Left kidney (tissue), 1 donor: ENCODE measurements at regions not wholly inside any gene's neighbourhood (a gene's known extent, or its start where the extent isn't known, plus 50 kb on each side); places are given as distances from the start of the nearest gene placed in this dataset.

ENCODE experiments used
- DNase-seq: peaks from one replicate; pipeline ENCODE4 v3.0.0-alpha.2; 2013

GRCh38 chr18:11553098-11553940, 56.1 kb upstream of the SLC35G4 start:
- peak; percentile 56 for DNase-seq

- no peak for DNase-seq
Observed at GRCh38 chr18:11548916-11549551, 60.4 kb upstream of the SLC35G4 start.

GRCh38 chr18:11548396-11548795, 61.0 kb upstream of the SLC35G4 start:
- DNase-seq: no peak

- no peak for DNase-seq
Observed at GRCh38 chr18:11544060-11544633, 65.2 kb upstream of the SLC35G4 start.

GRCh38 chr18:11541179-11541578, 68.2 kb upstream of the SLC35G4 start:
- DNase-seq: no peak

DNA sequence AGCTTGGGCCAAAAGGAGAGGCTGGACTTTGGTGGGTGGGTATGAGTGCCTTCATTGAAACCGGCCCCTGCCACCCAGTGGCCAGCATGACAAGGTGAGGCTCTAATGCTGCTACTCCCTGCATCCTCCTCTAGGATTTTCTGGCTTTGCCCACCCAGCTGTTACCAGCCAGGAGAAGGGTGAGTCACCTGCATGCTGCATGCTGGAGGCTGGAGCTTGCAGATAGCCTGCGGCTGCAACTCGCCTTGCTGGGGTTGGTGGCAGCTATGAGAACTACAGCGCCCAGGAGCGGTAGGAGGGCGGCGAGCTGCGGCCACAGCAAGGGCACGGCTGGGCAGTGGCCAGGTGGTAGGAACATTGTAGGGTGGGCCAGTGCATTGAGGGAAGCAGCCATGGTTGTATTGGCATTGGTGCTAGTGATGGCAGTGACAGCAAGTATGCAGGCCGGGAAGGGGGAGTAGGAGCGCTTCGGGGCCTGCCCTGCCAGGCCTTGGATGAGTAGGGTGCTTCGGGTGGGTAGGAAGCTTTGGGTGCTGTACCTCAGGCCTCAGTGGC, 75.4 kb upstream of the SLC35G4 start:
- DNase-seq: no peak

- DNase-seq: no peak
Observed at GRCh38 chr18:11533513-11533890, 75.9 kb upstream of the SLC35G4 start.

GRCh38 chr18:11532758-11533512, 76.5 kb upstream of the SLC35G4 start:
- no peak for DNase-seq

DNA sequence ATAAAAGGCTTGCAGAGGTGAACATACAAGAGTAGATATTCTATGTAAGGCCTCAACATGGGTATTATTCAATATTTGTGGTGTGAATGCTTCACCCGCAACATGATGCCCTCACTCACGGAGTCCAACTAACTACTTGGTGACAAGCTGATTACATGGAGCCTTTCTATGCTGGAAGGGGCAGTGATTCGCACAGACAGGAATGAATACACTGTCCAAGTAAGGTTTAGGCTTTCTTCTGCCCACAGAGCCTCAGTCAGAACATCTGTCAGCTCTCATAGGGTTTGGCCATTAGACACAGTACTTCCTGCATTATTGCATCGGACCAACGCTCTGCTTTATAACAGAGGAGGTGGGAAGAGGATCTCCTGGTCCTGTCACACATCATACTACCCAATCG, 80.3 kb upstream of the SLC35G4 start:
- DNase-seq: no peak

DNA sequence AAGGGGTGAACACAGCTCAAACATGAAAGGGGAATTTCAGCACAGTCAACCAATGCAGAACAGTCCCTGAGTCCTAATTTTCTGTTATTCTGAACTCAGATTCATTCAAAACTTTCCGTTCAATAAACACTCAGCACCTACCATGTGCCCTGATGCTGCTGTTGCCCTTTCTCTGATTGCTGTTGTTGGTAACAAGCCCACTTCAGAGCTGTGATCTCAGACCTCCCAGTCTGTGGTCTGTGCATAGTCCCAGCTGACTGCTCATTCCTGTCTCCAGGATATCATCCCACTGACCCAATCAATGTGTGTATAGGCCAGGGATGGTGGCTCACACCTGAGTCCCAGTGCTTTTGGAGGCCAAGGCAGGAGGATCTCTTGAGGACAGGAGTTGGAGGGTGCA, 82.7 kb upstream of the SLC35G4 start:
- no peak for DNase-seq

DNA sequence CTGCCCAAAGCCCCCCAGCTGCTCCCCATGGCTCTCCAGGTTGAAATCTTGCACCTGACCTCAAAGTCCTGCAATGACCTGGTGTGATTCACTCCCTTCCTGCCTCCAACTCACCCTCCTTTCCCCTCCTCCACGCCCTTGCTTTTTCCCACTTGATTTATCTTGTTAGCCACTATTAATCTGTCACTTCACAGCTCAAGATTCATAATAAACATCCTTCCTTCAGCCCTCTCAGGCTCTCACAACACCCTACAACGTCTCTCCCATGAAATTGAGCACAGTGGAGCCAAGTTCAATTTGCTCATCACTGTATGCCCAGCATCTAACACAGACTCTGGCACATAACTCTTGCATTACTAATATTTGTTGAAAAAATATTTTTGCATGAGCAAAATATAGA, 85.6 kb upstream of the SLC35G4 start:
- DNase-seq: peak; percentile 49

DNA sequence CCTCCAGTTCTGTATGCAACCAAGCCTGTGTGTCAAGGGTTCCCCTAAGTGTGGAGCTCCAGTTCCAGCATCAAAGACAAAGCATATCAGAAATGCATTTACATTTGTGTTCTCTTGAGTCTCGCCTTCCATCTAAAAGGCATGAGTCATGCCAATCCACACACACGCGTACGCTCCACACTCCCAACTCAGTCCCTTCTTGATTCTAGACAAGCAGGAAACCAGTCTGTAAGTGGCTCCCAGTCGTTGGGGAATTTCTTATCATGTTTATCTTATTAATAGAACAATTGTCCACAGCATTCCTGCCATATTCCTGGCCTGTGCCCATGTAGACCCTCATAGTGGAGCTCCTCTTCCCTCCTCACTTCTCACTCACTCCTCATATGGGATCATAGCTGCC, 86.4 kb upstream of the SLC35G4 start:
- no peak for DNase-seq

GRCh38 chr18:11521853-11522252, 87.5 kb upstream of the SLC35G4 start:
- DNase-seq: no peak

DNA sequence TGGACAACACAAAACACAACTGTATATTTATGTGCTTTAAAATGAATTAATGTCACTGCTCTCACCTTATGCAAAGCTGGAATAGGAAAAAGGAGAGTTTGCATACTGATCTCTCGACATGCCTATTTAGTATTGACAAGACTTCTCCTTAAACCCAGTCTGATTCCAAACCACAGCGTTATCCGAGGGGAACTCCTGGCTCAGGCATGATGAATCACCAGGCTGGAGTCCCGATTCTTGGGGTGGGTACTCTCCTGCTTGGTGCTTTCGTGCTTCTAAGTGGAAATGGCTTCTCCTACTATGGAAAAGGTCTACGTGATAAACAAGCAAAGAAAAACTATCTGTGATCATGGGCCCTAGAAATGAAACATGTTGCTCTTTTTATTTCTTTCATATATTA, 88.9 kb upstream of the SLC35G4 start:
- no peak for DNase-seq

DNA sequence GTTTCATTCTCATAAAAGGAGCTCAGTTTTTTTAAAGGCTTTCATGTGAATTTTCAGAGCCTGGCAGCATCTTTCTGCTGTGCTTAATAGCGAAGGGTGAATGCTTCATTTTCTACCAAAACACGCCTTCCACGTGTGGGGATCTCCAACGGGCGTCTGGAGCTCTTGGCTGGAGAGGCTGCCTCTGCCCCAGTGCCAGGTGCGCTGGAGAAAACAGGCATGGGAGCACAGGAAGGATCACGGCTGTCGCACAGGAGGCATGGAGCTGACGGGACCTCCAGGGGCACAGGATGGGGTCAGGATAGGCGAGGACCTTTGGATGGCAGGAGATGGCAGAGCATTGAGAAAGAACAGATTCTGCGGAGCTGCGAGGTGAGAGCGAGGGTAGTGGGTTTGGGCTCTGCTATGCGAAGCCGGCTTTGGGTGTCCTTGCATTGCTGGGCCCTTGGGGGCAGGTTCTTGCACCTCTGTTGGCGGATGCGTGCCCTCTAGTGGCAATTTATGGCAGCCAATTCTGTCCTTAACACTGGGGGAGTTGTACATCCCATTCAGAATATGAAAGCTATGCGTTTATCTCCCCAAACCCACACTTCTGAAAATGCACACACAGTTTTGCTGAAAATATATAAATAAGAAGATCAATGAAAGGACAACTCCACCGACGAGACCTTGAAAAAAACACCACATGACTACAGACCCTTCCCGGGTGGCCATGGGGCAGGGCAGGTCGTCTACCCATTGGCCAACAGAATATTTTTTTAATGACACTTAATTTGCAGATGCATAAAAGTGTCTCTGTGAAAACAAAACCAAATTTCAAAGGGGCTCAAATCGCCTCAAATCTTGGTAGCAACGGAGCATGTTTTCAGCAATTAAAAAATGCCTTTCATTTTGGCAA, 90.4 kb upstream of the SLC35G4 start:
- DNase-seq: no peak

DNA sequence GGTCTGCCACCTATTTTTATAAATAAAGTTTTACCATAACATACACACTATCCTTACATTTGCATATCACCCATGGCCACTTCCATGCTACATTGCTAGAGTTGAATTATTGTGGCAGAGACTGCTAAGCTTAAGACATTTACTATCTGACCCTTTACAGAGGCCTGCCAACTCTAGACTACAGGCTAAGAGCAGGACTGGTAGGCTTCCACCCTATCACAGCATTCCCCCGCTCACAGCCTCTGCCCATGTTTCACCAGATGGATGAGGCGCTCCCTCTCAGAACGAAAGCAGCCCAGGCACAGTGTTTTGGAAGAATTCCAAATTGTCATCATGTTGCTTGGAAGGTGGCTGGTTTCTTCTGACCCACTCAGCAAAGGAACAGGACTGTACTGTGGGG, 91.7 kb upstream of the SLC35G4 start:
- no peak for DNase-seq

- DNase-seq: no peak
Observed at GRCh38 chr18:11516751-11517503, 92.5 kb upstream of the SLC35G4 start.

DNA sequence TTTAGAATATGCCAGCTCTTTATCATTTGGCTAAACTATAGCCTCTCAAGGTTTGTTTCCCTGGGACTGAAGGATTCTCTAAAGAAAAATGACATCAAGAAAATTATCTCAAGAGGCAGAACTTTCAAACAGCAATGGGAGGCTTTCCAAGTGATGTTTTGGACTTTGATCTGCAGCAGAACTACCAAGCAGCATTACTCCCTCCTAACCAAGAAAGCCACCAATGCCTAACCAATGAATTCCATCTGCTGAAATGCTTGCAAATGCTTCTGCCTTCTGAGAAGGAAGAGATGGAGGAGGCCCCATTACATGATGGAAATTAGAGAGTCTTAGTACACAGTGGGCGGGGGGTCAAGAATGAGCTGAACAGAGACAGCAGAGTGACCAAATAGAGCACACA, 95.1 kb upstream of the SLC35G4 start:
- no peak for DNase-seq

- no peak for DNase-seq
Observed at GRCh38 chr18:11512096-11513025, 97.0 kb upstream of the SLC35G4 start.
